Limb (tissue), 2 donors: ENCODE measurements at regions not wholly inside any gene's neighbourhood (a gene's known extent, or its start where the extent isn't known, plus 50 kb on each side); places are given as distances from the start of the nearest gene placed in this dataset.
A peak's percentile ranks its signal among the peaks of the same experiment; 100 is the strongest.
"Not testable (repeated sequence)": the region's sequence is repeated elsewhere in the genome, so short reads cannot be mapped to it uniquely, and the experiment has no call there.

ENCODE experiments used
- DNase-seq, 2 donors: peaks; one replicate each; pipeline ENCODE4 v3.0.0-alpha.2; 2016; ENCODE audit errors: extremely low spot score in 2 of 2

GRCh38 chr18:11383381-11383780, 226.0 kb upstream of the SLC35G4 start:
- peak in 1 of 2 donors; percentile 59 for DNase-seq

- DNase-seq, result no peak
Measured at GRCh38 chr18:11380968-11381367, 228.4 kb upstream of the SLC35G4 start.

GRCh38 chr18:11379660-11380059, 229.7 kb upstream of the SLC35G4 start:
- DNase-seq, result no peak

GRCh38 chr18:11377766-11378540, 228.6 kb upstream of the PIEZO2 start:
- DNase-seq, result no peak

GRCh38 chr18:11372163-11372562, 222.8 kb upstream of the PIEZO2 start:
- DNase-seq, result no peak

- no peak for DNase-seq
Measured at GRCh38 chr18:11369556-11369955, 220.2 kb upstream of the PIEZO2 start.

- DNase-seq, result no peak
Measured at GRCh38 chr18:11368020-11368419, 218.7 kb upstream of the PIEZO2 start.

- DNase-seq, result no peak
Measured at GRCh38 chr18:11367351-11367750, 218.0 kb upstream of the PIEZO2 start.

GRCh38 chr18:11366410-11366809, 217.0 kb upstream of the PIEZO2 start:
- DNase-seq, result peak in 1 of 2 donors; percentile 34

- DNase-seq, result no peak
Measured at GRCh38 chr18:11362856-11363255, 213.5 kb upstream of the PIEZO2 start.

- DNase-seq, result not testable (repeated sequence)
Measured at GRCh38 chr18:11361862-11362261, 212.5 kb upstream of the PIEZO2 start.

GRCh38 chr18:11357678-11358077, 208.3 kb upstream of the PIEZO2 start:
- DNase-seq, result no peak

- not testable (repeated sequence) for DNase-seq
Measured at GRCh38 chr18:11344576-11344975, 195.2 kb upstream of the PIEZO2 start.

GRCh38 chr18:11343096-11343495, 193.7 kb upstream of the PIEZO2 start:
- DNase-seq, result no peak

GRCh38 chr18:11342115-11342514, 192.7 kb upstream of the PIEZO2 start:
- not testable (repeated sequence) for DNase-seq

GRCh38 chr18:11339188-11339775, 189.9 kb upstream of the PIEZO2 start:
- peak in 1 of 2 donors; percentile 50 for DNase-seq

- DNase-seq, result no peak
Measured at GRCh38 chr18:11336241-11336640, 186.9 kb upstream of the PIEZO2 start.

GRCh38 chr18:11327391-11328009, 178.1 kb upstream of the PIEZO2 start:
- DNase-seq, result peak in 1 of 2 donors; percentile 55

GRCh38 chr18:11324956-11325882, 175.8 kb upstream of the PIEZO2 start:
- no peak for DNase-seq

- no peak for DNase-seq
Measured at GRCh38 chr18:11324510-11324909, 175.1 kb upstream of the PIEZO2 start.

- no peak for DNase-seq
Measured at GRCh38 chr18:11323359-11323819, 174.0 kb upstream of the PIEZO2 start.
